Liver (tissue), 8 donors: ENCODE measurements at regions not wholly inside any gene's neighbourhood (a gene's known extent, or its start where the extent isn't known, plus 50 kb on each side); places are given as distances from the start of the nearest gene placed in this dataset.

Source experiments
- DNase-seq: peaks from one replicate; pipeline ENCODE4 v3.0.0-alpha.2; 2017; ENCODE audit warnings: low spot score
- H3K27ac ChIP-seq, 2 donors: one replicate each; pipeline ENCODE4 v1.7.0; 2013; ENCODE audit warnings: inconsistent platforms in 2 of 2, low read length in 2 of 2, control low read depth in 1 of 2, low read depth in 1 of 2, mild to moderate bottlenecking in 1 of 2
- H3K27me3 ChIP-seq, 4 donors: one replicate each; pipeline versions ENCODE4 v1.6.1 to v1.7.0; 2013; ENCODE audit warnings: low read length in 3 of 4, inconsistent platforms in 1 of 4, mild to moderate bottlenecking in 1 of 4, moderate library complexity in 1 of 4; ENCODE audit not compliant: control insufficient read depth in 4 of 4, insufficient read depth in 4 of 4
- H3K36me3 ChIP-seq, 4 donors: one replicate each; pipeline versions ENCODE4 v1.6.1 to v1.7.0; 2013; ENCODE audit warnings: low read length in 3 of 4, mild to moderate bottlenecking in 3 of 4, low read depth in 1 of 4, moderate library complexity in 1 of 4; ENCODE audit not compliant: control insufficient read depth in 4 of 4, insufficient read depth in 3 of 4
- H3K4me1 ChIP-seq, 4 donors: one replicate each; pipeline versions ENCODE4 v1.6.1 to v1.7.0; 2013; ENCODE audit warnings: low read length in 3 of 4, mild to moderate bottlenecking in 3 of 4, moderate library complexity in 1 of 4; ENCODE audit not compliant: control insufficient read depth in 4 of 4, insufficient read depth in 4 of 4
- H3K4me3 ChIP-seq, 3 donors: one replicate each; pipeline versions ENCODE4 v1.6.1 to v1.7.0; 2013; ENCODE audit warnings: low read length in 3 of 3, control low read depth in 1 of 3, low read depth in 1 of 3, mild to moderate bottlenecking in 1 of 3
- H3K9ac ChIP-seq, 2 donors: one replicate each; pipeline ENCODE4 v1.7.0; 2013; ENCODE audit warnings: low read length in 2 of 2, mild to moderate bottlenecking in 2 of 2, moderate library complexity in 2 of 2, control low read depth in 1 of 2, low read depth in 1 of 2
- H3K9me3 ChIP-seq, 4 donors: one replicate each; pipeline versions ENCODE4 v1.6.1 to v1.7.0; 2013; ENCODE audit warnings: low read length in 3 of 4; ENCODE audit not compliant: control insufficient read depth in 4 of 4
- EGR1 ChIP-seq, 2 donors: IDR thresholded peaks; 2 replicates each; pipeline ENCODE4 v1.6.1; 2016 to 2018; ENCODE audit warnings: antibody characterized with exemption in 2 of 2, low read depth in 2 of 2
- FOXA1 ChIP-seq: IDR thresholded peaks from 2 replicates; pipeline ENCODE4 v1.6.1; 2016; ENCODE audit warnings: antibody characterized with exemption
- GABPA ChIP-seq, 2 donors: IDR thresholded peaks in 1 of 2; conservative IDR thresholded peaks in 1 of 2; 2 replicates each; pipeline ENCODE4 v1.6.1; 2016; ENCODE audit warnings: antibody characterized with exemption in 2 of 2, mild to moderate bottlenecking in 1 of 2, moderate library complexity in 1 of 2
- HNF4A ChIP-seq, 2 donors: conservative IDR thresholded peaks; 2 replicates each; pipeline ENCODE4 v1.6.1; 2016; ENCODE audit warnings: antibody characterized with exemption in 2 of 2, mild to moderate bottlenecking in 2 of 2
- HNF4G ChIP-seq: IDR thresholded peaks from 2 replicates; pipeline ENCODE4 v1.6.1; 2016; ENCODE audit warnings: antibody characterized with exemption
- JUND ChIP-seq, 2 donors: IDR thresholded peaks; 2 replicates each; pipeline ENCODE4 v1.6.1; 2016; ENCODE audit warnings: antibody characterized with exemption in 2 of 2
- NR2F2 ChIP-seq: IDR thresholded peaks from 2 replicates; pipeline ENCODE4 v1.6.1; 2016; ENCODE audit warnings: antibody characterized with exemption
- RAD21 ChIP-seq, 2 donors: IDR thresholded peaks; 2 replicates each; pipeline ENCODE4 v1.6.1; 2016; ENCODE audit warnings: antibody characterized with exemption in 2 of 2, mild to moderate bottlenecking in 2 of 2
- RXRA ChIP-seq, 2 donors: IDR thresholded peaks; 2 replicates each; pipeline ENCODE4 v1.6.1; 2017 to 2018; ENCODE audit warnings: antibody characterized with exemption in 2 of 2, mild to moderate bottlenecking in 1 of 2
- SP1 ChIP-seq: IDR thresholded peaks from 2 replicates; pipeline ENCODE4 v1.6.1; 2018; ENCODE audit warnings: antibody characterized with exemption, mild to moderate bottlenecking
- TAF1 ChIP-seq: conservative IDR thresholded peaks from 2 replicates; pipeline ENCODE4 v1.6.1; 2016; ENCODE audit warnings: antibody characterized with exemption, mild to moderate bottlenecking
- YY1 ChIP-seq: IDR thresholded peaks from 2 replicates; pipeline ENCODE4 v1.6.1; 2016; ENCODE audit warnings: antibody characterized with exemption, mild to moderate bottlenecking
- WGBS: extraction: QIAGEN DNeasy Blood & Tissue Kit; methylation state at CpG from one replicate; pipeline ENCODE4 v1.1.7; 2013; 5-methylcytosine and 5-hydroxymethylcytosine counted together
- TF ChIP-seq, protein P1 (sequence below): fragments of 150-350 bp; IDR thresholded peaks from 2 replicates; pipeline ENCODE4 v1.5.1; 2017; ENCODE audit warnings: improper control_type of control experiment, low read depth, low read length; ENCODE audit not compliant: missing input control
- TF ChIP-seq, protein P2 (sequence below): IDR thresholded peaks from 2 replicates; pipeline ENCODE4 v1.6.1; 2016; ENCODE audit warnings: antibody characterized with exemption, mild to moderate bottlenecking
- TF ChIP-seq, protein P3 (sequence below): IDR thresholded peaks from 2 replicates; pipeline ENCODE4 v1.6.1; 2016; ENCODE audit warnings: antibody characterized with exemption
- TF ChIP-seq, protein P4 (sequence below): IDR thresholded peaks from 2 replicates; pipeline ENCODE4 v1.6.1; 2016; ENCODE audit warnings: antibody characterized with exemption
- TF ChIP-seq, protein P5 (sequence below): IDR thresholded peaks from 2 replicates; pipeline ENCODE4 v1.6.1; 2016; ENCODE audit warnings: antibody characterized with exemption
- donor health status: healthy.
- donor health status: healthy.
- donor health status: healthy.
- donor health status: healthy.
- donor health status: healthy.

DNA sequence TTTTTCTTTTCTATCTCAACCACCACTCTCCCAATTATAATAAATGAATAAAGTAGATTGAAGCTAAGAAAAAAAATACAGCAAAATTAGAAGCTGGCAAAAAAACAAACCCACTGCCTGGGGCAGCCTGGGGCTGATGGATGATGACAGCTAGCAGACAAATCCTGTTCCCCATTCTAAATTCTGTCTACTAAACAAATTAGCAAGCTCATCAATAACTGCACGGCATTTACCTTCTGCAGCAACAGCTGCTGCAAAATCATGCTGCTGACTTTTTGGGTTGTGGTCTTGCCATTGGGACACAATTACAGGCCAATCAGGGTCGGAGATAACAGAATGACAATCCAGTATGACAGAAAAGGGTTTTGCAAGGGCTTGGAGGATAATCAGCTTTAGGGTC is 443.6 kb upstream of the SOX5 start:
- no peak overlapping the region for H3K9ac ChIP-seq
- WGBS: 91% methylated on average over 2 of the region's 2 CpGs

DNA sequence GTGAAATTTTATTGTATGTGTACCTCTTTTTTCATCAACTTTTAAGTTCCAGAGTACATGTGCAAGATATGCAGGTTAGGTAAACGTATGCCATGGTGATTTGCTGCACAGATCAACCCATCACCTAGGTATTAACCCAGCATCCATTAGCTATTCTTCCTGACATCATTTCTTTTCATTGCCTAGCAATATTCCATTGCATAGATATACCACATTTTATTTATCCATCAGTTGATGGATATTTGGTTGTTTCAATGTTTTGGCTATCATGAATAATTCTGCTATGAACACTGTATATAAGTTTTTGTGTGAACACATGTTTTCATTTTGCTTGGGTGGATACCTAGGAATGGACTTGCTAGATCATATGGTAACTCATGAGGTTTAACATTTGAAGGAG is 439.9 kb upstream of the SOX5 start:
- Histone ChIP-seq H3K9me3 (peaks cover 0 to 3% (median under 1%) of the 10 kb centered on the region in 4 donors), H3K27me3 (no peaks in the 10 kb centered on the region), H3K27ac (no peak overlapping the region), H3K4me1 (no peaks in the 10 kb centered on the region), H3K36me3 (no peaks in the 10 kb centered on the region), H3K4me3 (no peak overlapping the region), H3K9ac (no peak overlapping the region)
- WGBS: 91% methylated on average over 1 of the region's 1 CpG
- TF ChIP-seq YY1: no peak
- DNase-seq: no peak

More for the DNA sequence above, 443.6 kb upstream of the SOX5 start:
- Histone ChIP-seq H3K9me3 (peaks cover 0 to 3% (median under 1%) of the 10 kb centered on the region in 4 donors), H3K27me3 (no peaks in the 10 kb centered on the region), H3K27ac (no peak overlapping the region), H3K36me3 (no peaks in the 10 kb centered on the region), H3K4me1 (no peaks in the 10 kb centered on the region), H3K4me3 (no peak overlapping the region)
- TF ChIP-seq HNF4A (conservative IDR thresholded peaks at IDR 0.05) (no peak), NR2F2 (no peak), TAF1 (no peak), RXRA (IDR thresholded peaks at IDR 0.05) (no peak), YY1 (no peak), RAD21 (IDR thresholded peaks at IDR 0.05) (no peak), GABPA (IDR thresholded peaks at IDR 0.05 in 1 of 2, conservative IDR thresholded peaks at IDR 0.05 in 1 of 2) (no peak), FOXA1 (no peak), EGR1 (IDR thresholded peaks at IDR 0.05; ENCODE audit: low read depth in 2 of 2) (no peak)
- TF ChIP-seq, protein P1, sequence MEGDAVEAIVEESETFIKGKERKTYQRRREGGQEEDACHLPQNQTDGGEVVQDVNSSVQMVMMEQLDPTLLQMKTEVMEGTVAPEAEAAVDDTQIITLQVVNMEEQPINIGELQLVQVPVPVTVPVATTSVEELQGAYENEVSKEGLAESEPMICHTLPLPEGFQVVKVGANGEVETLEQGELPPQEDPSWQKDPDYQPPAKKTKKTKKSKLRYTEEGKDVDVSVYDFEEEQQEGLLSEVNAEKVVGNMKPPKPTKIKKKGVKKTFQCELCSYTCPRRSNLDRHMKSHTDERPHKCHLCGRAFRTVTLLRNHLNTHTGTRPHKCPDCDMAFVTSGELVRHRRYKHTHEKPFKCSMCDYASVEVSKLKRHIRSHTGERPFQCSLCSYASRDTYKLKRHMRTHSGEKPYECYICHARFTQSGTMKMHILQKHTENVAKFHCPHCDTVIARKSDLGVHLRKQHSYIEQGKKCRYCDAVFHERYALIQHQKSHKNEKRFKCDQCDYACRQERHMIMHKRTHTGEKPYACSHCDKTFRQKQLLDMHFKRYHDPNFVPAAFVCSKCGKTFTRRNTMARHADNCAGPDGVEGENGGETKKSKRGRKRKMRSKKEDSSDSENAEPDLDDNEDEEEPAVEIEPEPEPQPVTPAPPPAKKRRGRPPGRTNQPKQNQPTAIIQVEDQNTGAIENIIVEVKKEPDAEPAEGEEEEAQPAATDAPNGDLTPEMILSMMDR: no peak
- TF ChIP-seq, protein P2, sequence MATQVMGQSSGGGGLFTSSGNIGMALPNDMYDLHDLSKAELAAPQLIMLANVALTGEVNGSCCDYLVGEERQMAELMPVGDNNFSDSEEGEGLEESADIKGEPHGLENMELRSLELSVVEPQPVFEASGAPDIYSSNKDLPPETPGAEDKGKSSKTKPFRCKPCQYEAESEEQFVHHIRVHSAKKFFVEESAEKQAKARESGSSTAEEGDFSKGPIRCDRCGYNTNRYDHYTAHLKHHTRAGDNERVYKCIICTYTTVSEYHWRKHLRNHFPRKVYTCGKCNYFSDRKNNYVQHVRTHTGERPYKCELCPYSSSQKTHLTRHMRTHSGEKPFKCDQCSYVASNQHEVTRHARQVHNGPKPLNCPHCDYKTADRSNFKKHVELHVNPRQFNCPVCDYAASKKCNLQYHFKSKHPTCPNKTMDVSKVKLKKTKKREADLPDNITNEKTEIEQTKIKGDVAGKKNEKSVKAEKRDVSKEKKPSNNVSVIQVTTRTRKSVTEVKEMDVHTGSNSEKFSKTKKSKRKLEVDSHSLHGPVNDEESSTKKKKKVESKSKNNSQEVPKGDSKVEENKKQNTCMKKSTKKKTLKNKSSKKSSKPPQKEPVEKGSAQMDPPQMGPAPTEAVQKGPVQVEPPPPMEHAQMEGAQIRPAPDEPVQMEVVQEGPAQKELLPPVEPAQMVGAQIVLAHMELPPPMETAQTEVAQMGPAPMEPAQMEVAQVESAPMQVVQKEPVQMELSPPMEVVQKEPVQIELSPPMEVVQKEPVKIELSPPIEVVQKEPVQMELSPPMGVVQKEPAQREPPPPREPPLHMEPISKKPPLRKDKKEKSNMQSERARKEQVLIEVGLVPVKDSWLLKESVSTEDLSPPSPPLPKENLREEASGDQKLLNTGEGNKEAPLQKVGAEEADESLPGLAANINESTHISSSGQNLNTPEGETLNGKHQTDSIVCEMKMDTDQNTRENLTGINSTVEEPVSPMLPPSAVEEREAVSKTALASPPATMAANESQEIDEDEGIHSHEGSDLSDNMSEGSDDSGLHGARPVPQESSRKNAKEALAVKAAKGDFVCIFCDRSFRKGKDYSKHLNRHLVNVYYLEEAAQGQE: no peak
- TF ChIP-seq, protein P3, sequence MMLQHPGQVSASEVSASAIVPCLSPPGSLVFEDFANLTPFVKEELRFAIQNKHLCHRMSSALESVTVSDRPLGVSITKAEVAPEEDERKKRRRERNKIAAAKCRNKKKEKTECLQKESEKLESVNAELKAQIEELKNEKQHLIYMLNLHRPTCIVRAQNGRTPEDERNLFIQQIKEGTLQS: no peak
- no peak for DNase-seq

DNA sequence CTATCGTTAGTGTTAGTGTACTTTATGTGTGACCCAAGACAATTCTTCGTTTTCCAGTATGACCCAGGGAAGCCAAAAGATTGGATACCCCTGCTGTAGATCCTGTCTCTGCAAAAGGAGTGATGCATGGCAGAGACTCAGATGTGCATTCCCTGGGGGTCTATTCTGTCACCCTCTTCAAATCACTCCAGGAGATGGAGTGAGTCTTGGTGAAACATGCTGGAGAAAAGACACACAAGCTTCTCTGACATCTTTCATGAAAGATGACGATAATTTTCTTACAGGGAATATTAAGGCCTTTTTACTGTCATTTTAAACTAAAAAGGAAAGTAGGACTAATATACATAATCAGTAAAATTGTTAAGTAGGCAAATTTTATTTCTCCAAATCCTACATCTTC is 437.9 kb upstream of the SOX5 start:
- no peak for DNase-seq
- Histone ChIP-seq H3K36me3 (no peaks in the 10 kb centered on the region), H3K27me3 (no peaks in the 10 kb centered on the region), H3K9me3 (peaks cover 0 to 3% (median under 1%) of the 10 kb centered on the region in 4 donors), H3K4me3 (no peak overlapping the region), H3K27ac (no peak overlapping the region), H3K4me1 (no peaks in the 10 kb centered on the region), H3K9ac (no peak overlapping the region)
- WGBS: 96% methylated on average over 3 of the region's 3 CpGs
- no peak for TF ChIP-seq NR2F2
- TF ChIP-seq, protein P2: no peak
- TF ChIP-seq RAD21 (IDR thresholded peaks at IDR 0.05): no peak
- TF ChIP-seq, protein P4, sequence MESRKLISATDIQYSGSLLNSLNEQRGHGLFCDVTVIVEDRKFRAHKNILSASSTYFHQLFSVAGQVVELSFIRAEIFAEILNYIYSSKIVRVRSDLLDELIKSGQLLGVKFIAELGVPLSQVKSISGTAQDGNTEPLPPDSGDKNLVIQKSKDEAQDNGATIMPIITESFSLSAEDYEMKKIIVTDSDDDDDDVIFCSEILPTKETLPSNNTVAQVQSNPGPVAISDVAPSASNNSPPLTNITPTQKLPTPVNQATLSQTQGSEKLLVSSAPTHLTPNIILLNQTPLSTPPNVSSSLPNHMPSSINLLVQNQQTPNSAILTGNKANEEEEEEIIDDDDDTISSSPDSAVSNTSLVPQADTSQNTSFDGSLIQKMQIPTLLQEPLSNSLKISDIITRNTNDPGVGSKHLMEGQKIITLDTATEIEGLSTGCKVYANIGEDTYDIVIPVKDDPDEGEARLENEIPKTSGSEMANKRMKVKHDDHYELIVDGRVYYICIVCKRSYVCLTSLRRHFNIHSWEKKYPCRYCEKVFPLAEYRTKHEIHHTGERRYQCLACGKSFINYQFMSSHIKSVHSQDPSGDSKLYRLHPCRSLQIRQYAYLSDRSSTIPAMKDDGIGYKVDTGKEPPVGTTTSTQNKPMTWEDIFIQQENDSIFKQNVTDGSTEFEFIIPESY: no peak
- TF ChIP-seq HNF4G: no peak
- TF ChIP-seq, protein P3: no peak
- TF ChIP-seq, protein P5, sequence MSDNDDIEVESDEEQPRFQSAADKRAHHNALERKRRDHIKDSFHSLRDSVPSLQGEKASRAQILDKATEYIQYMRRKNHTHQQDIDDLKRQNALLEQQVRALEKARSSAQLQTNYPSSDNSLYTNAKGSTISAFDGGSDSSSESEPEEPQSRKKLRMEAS: no peak
- no peak for TF ChIP-seq FOXA1
- TF ChIP-seq RXRA (IDR thresholded peaks at IDR 0.05): no peak
- TF ChIP-seq JUND (IDR thresholded peaks at IDR 0.05): no peak
- no peak for TF ChIP-seq SP1
